NCI-H1048 (cell line): ENCODE measurements at regions not wholly inside any gene's neighbourhood (a gene's known extent, or its start where the extent isn't known, plus 50 kb on each side); places are given as distances from the start of the nearest gene placed in this dataset.
A peak's percentile ranks its signal among the peaks of the same experiment; 100 is the strongest.
"Not testable (repeated sequence)": the region's sequence is repeated elsewhere in the genome, so short reads cannot be mapped to it uniquely, and the experiment has no call there.

Source experiments
- DNase-seq: peaks from one replicate; lab custom pipeline; 2025; lab: John Stamatoyannopoulos, UW

DNA sequence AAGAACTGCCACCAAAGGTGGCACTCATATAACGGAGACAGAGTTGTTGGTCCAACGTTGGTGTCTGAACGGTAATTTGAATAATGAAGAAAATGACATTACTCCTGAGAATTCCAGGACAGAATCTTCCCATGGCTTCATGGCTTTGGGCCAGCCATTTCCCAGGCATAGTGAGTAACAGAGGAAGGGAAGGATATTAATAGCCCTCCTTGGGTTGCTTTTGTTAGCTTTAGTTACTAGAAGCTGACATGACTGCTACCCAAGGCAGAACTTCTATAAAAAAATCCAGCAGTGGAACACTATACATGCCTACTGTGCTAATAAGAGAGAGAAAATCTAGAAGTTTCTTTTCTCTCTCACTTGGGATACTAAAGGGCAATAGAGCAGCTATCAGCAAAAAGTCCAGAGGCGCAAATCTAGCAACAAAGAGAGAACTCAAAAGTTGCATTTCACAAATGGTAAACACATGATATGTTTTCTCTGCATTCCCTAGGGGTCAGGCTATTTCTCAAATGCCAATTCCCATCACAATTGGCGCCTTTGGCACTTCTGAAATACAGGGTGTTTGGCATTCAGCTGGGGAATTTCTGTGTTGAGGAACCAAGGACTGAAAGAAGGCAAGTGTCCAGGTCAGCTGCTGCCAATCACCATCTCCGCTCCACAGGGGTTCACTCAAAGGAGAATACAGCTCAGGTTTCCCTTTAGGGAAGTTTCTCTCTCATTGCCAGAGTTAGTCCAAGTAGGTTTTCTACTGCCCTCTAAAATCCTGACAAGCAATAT is 160.8 kb upstream of the KYNU start:
- no peak for DNase-seq

DNA sequence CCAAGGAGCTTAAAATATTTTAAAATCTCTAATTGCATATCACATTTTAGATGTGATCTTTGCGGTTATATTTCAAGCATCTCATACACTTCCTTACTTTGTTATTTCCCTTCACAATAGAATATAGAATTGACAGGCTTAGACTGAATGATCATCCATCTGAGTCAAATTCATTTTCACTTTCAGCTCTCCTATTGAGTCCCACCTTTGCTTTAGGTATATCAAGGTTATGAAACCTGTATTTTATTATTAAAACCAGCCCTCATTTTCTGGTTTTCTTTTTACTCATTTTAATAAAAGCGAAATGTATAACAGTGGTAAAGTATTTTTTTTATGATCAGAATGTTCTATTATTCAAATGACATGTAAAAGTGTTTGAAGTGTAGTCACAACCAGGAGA is 162.9 kb upstream of the KYNU start:
- DNase-seq = no peak

DNA sequence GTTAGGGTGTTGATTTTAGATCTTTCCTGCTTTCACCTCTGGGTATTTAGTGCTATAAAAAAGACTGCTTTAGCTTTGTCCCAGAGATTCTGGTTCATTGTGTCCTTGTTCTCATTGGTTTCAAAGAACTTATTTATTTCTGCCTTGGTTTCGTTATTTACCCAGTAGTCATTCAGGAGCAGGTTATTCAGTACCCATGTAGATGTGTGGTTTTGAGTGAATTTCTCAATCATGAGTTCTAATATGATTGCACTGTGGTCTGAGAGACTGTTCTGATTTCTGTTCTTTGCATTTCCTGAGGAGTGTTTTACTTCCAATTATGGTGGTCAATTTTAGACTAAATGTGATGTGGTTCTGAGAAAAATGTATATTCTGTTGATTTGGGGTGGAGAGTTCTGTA is 167.1 kb upstream of the KYNU start:
- no peak for DNase-seq

DNA sequence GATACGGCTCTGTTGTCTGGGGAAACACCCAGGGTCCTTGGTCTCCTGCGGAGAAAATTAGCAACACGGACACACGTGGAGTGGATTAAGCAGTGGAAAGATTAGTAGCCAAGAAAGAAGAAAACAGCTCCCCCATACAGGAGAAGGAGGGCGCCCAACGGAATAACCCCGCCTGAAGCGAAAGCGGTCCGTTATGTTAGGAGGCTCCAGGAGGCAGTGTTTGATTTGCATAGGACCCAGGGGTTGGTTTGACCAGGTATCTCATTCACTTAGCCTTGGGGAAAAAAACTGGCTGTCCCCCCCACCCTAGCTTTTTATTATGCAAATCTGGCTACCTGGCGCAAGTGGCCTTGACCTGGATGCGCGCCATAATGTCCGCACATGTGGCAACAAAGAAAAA is 170.1 kb upstream of the KYNU start:
- no peak for DNase-seq

DNA sequence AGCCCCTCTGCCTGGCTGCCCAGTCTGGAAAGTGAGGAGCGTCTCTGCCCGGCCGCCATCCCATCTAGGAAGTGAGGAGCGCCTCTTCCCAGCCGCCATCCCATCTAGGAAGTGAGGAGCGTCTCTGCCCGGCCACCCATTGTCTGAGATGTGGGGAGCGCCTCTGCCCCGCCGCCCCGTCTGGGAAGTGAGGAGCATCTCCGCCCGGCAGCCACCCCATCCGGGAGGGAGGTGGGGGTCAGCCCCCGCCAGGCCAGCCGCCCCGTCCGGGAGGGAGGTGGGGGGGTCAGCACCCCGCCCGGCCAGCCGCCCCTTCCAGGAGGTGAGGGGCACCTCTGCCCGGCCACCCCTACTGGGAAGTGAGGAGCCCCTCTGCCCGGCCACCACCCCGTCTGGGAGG is 175.1 kb upstream of the KYNU start:
- DNase-seq = not testable (repeated sequence)

DNA sequence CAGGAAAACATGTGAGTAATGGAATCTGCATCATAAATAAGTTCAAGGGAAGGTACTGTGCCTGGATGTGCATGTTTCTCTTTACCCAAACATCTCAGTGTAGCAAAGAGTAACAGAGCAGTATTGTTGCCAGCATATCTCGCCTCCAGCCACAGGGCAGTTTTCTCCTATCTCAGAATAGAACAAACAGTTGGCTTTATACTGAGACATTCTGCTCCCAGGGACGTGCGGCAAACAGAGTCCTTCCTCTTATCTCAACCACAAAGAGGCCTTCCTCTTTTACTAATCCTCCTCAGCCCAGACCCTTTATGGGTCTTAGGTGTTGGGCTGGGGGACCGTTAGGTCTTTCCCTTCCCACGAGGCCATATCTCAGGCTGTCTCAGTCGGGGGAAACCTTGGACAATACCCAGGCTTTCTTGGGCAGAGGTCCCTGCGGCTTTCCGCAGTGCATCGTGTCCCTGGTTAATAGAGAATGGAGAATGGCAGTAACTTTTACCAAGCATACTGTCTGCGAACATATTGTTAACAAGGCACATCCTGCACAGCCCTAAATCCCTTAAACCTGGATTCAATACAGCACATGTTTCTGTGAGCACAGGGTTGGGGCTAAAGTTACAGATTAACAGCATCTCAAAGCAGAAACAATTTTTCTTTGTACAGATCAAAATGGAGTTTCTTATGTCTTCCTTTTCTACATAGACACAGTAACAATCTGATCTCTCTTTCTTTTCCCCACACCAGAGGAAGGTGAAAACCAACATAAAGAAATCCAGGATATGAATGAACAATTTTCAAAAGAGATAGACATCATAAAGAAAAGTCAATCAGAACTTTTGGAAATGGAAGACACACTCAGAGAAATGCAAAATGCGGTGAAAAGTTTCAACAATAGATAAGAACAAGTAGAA is 181.9 kb upstream of the KYNU start:
- DNase-seq = not testable (repeated sequence)

DNA sequence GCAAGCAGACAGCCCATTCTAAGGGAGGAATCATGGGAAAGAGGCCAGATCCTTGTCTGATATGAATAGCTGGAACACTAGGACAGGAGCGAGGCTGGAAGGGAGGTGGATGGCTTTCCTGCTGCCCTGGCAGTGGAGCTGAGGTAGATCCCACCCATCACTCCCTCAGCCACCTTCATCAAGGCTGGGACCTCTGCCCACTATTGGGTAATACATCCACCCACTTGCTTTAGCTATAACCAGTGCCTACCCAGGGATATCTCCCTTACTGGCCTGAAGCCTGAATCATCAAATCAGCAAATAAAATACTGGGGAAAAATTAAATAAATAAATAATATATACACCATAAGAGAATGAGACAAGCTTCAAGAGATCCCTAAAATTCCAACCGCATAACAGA is 183.2 kb upstream of the KYNU start:
- DNase-seq = no peak

DNA sequence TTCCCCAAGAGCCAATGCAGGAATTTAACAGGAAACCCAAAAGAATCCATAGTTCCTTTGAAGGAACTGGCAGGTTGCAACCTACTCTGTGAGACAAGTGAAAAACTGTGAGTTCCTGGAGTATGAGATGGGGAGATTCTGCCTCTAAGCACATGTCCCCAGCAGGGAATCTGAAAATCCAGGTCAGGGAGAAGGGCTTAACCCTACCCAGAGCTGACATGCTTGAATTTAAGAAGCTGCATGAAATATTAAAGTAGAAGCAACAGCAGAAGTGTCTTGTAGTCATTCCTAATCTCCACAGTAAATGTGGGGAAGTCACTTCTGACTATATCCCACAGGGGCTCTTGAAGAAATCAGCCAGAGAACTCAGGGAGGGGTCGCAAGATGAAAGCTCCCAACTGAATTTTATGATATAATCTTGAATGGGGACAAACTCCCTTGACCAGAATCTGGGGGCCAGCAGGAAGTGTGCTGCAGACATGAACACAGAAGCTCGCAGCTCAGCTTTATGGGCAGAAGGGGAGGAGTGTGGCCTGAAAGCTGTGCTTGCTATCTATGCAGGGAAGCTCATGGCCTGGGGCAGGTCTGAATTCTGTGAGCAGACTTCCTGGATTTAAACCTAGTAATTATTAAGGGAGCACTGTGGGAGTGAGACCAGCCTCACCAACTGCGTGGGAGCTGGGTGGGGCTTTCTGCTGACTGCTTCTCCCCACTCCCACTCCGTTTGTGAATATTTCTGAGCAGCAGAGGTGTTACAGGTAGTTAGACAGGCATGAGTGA is 184.1 kb upstream of the KYNU start:
- no peak for DNase-seq

DNA sequence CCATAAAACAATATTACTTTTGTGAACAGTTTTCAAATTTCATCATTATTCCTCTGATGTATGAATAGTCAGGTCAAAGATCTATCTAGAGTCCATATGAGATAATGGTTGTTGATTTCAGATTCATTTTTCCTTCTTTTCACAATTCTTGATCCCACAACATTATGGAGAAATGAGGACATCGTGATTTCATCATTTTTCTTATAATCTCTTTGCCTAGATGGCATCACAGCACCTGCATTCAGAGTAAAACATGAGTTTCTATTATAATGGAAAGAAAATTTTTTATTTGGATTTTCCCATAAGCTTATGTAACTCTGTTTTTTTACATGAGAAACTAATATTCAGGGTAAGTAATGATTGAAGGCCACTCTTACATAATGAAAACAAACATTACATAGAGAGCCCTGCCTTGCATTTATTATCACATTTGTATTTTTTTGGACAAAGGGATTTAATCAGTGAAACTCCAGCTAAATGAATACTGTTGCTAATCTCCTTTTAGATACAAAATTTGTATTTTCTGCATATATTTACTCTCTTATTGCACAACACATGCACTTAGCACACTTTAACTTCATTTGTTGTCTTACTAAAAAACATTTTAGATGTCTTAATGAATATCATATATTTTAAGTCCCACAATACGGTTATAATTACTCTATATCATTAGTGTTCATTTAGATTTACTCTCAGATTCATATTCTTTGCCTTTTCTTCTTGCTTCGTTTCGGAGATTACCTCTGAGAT is 188.4 kb upstream of the KYNU start:
- no peak for DNase-seq

DNA sequence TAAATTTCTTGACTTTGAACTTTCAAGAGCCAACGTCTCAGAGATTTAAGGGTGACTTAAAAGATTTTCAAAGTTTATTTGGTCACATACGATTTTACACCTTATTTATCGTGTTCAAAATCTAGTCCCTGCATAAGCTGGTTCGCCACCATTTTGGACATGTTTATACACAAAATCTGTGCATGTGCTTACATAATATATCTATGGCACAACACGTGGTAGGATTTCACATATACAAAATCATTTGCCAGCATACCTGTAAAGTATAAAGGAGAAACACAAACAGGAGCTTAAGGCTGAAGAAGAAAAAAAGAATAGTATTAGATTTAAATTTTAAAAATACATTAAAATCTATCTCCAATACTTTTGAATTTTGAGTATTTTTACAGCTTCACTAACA is 190.0 kb upstream of the KYNU start:
- DNase-seq = no peak

DNA sequence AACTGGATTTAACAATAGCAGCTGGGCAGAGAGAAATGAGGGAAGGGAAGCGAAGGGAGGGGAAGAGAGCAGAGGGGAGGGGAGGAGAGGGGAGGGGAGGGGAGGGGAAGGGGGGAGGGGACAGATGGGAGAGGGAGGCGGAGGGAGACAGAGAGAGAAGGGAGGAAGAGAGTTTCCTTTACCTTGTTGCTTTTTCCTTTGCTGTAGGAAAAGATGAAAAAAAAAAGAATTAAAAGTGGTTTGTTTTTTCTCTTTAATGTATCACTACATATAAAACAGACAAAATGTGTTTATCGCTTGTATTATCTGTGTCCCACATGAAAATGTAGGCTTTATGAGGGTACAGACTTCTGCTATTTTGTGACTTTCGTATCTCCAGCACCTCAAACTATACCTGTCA is 190.4 kb upstream of the KYNU start:
- DNase-seq = no peak

DNA sequence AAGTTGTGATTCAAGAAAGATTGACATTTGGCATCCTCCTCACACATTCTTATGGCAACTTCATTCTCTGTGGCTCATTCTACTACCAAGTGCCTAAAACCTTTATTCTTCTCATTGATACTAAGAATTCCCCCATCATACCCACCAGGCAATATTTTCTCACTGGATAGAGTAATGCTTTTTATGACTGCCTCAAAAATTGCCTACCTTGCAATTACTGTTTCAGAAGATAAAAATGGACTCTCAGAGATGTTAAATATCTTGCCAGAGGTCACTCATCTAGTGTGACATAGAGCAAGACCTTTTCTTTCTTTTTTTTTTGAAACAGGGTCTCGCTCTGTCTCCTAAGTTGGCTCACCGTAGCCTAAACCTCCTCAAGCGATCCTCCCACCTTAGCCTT is 192.8 kb upstream of the KYNU start:
- no peak for DNase-seq

DNA sequence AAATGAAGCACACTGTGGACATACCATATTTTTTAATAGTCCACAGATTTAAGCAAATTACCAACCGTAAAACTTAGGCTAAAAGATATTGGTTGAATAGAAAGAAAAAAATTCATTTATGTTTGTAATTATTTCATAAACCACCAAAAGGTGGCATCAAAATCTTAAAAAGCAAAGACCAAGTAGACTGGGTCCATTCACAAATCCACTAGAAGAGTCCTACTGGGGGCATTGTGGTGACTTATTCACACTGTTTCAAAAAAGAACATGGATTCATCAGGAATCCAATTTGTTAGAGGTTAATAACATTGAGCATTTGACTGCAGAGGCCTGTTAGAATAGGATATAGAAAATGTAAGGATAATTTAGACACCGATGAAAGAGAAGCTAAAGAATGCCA is 194.9 kb upstream of the KYNU start:
- no peak for DNase-seq

DNA sequence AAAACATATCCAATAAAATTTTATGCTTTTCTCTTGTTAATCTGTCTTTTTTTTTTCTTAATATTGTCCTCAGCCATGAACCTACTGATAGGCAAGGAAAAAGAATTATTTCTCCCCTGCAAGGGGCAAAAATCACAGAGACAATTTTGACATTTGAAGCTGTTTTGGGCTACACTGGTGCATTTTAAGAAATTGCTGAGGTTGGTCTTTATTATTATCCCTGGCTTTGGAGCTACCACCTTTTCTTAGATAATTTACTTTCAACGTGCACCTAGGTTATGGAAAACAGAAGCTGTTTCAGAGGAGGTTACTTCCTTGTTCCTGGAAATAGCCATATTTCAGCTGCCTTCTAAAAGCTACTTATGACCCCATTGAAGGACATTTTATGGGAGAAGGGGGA is 195.5 kb upstream of the KYNU start:
- DNase-seq = no peak

DNA sequence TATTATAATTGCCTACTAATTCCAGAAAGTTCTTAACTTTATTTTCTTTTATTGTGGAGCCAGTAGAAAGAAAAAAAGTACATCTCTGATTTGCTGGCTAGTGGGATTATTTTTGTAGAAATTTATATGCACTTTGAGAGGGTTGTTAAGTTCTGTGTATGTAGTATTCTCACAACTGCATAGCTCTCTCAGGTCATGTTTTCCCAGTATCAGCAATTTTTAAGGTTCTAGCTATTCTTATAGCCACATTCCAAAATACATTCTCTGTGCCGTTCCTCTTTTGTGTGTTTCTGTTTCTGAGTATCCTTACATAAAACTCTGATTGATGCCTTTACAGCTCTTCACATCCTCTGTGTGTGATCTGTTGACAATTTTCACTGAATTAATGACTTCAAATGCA is 199.3 kb upstream of the KYNU start:
- no peak for DNase-seq

DNA sequence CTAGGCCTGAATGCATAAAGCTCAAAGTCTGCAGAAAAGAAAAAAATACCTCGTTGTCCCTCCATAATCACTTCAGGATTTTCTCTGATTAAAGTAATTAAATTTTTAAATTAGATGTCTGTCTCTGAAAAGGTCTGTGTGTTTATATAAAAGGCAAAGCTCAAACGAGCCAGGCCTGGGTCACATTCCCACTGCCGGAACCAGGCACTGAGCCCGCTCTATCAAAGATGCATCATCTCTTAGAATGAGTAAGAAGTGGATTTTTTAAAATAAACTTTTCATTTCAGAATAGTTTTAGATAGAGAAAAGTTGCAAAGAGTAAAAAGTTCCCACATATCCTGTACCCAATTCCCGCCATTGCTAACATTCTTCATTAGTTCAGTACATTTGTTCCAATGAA is 202.1 kb upstream of the KYNU start:
- DNase-seq = no peak

DNA sequence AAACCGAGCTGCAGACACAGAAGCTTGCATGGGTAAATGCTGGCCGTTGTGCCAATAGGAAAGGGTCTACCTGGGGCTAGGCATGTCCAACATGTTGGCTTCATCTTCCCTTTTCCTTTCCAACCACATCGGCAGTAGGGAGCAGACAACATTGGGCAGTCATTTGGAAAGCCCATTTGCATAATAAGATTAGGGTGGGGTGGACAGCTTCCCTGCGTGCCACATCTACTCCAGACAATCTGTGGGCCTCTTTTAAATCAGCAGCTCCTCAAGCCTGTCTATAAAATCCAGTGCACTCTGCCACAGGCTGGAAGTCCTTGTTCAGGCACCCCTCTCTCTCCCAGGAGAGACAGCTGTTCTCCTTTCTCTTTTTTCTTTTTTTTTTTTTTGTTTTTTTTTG is 203.6 kb upstream of the KYNU start:
- peak; percentile 7 for DNase-seq

DNA sequence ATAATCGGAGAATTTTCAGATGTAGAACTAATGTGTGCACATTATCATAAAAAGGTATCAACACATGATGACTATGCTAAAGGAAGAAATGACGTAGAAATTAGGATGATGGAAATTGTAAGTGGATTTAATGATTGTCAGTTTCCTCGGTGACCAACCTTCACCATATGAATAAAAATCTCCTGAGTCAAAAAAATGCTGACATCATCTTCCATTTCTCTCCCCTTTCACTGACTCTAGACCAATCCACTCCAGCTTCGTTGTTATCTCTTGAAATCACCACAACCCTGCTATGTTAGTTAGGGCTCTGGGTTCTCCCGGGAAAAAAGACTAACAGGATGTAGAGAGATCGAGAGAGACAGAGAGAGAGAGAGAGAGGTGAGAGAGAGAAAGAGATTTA is 204.8 kb upstream of the KYNU start:
- no peak for DNase-seq

DNA sequence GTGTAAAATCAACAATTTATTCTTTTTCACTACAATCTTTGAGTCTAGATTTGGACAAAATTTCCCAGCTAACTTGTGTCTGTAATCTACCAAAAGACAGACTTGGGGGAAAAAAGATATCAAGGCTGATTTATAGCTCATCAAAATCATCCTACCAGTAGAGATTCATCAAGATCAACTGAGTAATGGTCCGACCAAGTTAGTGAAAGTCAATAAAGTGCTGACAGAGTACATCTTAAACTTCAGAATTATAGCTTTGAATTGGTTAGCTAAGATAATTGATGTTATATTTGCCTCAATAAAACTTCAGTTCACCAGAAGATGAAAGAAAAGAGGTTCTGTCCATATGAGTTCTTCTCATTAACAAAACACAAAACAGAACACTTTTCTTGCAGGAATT is 207.1 kb upstream of the KYNU start:
- DNase-seq = no peak

DNA sequence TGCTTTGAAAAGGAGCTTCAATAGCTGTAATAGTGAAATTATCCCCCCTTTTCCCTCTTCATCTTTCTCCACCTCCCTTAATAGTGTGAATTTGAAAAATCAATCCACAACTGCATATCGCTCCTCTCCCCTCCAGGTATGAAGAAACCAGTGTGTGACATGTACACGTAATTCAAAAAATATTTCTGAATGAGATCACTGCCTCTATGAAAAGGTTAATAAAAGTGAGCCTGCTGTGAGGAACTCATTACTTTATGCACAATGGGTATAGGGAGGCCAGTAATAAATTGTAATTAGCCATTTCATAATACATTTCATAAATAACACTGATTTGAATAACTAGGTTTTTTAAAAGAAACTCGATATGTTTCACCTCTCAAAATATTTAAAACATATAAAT is 209.0 kb upstream of the KYNU start:
- no peak for DNase-seq

DNA sequence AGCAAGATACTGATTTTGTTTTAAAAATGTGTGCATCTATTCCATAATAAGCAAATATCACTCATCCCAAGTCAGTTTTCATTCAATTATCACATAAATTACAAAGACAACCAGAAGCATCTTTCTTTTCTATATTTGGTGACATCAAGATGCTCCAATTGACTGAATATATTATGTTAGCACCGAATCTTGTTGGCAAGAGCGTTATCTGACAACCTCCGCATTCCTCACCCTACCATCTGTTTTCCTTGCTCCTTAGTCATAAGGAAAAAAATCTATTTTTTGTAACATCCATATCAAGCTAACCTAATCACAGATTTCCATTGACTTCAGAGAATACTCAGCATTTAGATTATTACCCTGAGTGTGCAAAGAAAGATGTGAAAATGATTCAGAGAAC is 212.2 kb upstream of the KYNU start:
- DNase-seq = no peak

DNA sequence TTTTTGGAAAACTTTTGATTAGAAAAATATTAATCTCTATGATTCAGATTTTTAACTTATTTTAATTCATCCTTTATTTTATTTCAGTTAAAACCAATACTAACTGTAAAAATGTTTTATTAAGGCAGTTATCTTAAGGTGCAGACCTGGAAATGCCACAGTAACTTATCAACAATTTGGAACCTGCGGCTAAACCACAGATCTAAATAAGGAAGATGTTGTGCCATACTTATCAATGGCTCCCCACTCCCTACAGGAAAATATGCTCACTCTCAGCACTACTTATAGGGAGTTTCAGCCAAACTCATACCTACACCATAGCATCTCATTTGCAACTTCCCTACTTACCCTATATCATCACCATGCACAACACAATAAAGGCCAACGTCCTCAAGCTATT is 226.9 kb upstream of the KYNU start:
- DNase-seq = no peak
